ENCODE measurements at regions not wholly inside any gene's neighbourhood (a gene's known extent, or its start where the extent isn't known, plus 50 kb on each side); places are given as distances from the start of the nearest gene placed in this dataset.

DNA sequence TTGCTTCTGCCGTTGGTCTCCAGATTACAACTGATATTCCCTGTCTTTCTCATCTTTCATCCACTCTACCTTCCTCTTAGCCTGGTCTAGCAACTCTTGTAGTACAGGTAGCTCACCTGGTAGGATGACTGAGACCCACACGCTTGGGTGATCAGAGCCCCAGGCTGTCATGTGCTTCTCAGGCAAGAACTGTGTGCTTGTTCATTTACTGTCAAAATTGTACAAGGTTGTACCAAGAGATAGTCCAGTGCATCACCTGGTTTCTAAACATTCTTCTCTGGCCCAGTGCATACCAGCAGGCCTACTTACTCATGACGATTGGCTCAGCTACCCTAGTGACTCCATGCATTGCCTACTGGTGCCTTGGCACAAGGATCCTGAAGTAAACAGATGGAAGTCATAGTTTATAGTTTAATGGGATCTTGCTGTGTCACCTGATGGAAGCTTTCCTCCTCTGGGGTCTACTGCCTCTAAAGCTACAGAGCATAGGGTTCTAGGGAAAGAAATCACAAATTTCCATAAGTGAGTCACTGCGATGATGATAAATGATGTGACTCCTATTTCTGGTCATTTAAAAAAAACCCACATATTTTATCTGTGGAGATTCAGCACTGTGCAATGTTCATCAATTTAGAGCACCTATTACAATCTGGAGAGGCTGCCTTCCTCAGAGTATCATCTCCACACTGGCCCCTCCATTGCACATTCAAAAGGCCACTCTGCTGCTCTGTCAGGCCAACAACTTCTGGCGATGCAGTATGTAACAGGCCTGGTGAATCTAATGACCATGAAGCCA lies 481.8 kb upstream of the MEIS1 start:
- TF ChIP-seq, protein P1, sequence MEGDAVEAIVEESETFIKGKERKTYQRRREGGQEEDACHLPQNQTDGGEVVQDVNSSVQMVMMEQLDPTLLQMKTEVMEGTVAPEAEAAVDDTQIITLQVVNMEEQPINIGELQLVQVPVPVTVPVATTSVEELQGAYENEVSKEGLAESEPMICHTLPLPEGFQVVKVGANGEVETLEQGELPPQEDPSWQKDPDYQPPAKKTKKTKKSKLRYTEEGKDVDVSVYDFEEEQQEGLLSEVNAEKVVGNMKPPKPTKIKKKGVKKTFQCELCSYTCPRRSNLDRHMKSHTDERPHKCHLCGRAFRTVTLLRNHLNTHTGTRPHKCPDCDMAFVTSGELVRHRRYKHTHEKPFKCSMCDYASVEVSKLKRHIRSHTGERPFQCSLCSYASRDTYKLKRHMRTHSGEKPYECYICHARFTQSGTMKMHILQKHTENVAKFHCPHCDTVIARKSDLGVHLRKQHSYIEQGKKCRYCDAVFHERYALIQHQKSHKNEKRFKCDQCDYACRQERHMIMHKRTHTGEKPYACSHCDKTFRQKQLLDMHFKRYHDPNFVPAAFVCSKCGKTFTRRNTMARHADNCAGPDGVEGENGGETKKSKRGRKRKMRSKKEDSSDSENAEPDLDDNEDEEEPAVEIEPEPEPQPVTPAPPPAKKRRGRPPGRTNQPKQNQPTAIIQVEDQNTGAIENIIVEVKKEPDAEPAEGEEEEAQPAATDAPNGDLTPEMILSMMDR (IDR thresholded peaks at IDR 0.05; ENCODE audit: control insufficient read depth, extremely low read depth, insufficient read depth) = no peak
- DNase-seq (ENCODE audit: low read depth) = no peak
- no peak overlapping the region for H3K4me3 ChIP-seq (ENCODE audit: low read depth, low read length)

- no peak for DNase-seq (ENCODE audit: low read depth)
- TF ChIP-seq, protein P1 (IDR thresholded peaks at IDR 0.05; ENCODE audit: control insufficient read depth, extremely low read depth, insufficient read depth) = no peak
- no peak overlapping the region for H3K4me3 ChIP-seq (ENCODE audit: low read depth, low read length)
Observed at GRCh38 chr2:65944213-65944612, 490.7 kb upstream of the MEIS1 start.

- DNase-seq (ENCODE audit: low read depth) = no peak
- H3K4me3 ChIP-seq (ENCODE audit: low read depth, low read length) = no peak overlapping the region
- TF ChIP-seq, protein P1 (IDR thresholded peaks at IDR 0.05; ENCODE audit: control insufficient read depth, extremely low read depth, insufficient read depth) = no peak
Observed at GRCh38 chr2:65943099-65943786, 491.7 kb upstream of the MEIS1 start.

DNA sequence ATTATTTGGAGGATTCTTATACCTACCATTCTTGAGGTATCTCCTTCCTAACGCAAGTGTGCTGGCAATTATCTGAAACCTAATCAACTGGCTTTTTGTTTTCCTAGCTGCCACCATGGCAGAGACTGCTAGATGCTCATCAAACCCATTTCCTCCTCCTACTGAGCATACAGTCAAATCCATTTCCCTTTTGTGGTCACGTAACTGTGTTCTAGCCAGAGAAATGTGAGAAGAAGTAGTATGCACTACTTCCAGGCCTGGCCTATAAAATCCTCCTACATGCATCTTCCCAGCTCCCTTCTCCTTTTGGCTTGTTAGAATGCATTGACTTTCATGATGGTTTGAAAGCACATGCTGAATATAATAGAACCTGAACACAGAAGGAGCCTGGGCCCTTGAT lies 494.1 kb upstream of the MEIS1 start:
- no peak for DNase-seq (ENCODE audit: low read depth)
- TF ChIP-seq, protein P1 (IDR thresholded peaks at IDR 0.05; ENCODE audit: control insufficient read depth, extremely low read depth, insufficient read depth) = no peak
- H3K4me3 ChIP-seq (ENCODE audit: low read depth, low read length) = no peak overlapping the region

GRCh38 chr2:65939687-65940086 lies 495.2 kb upstream of the MEIS1 start:
- TF ChIP-seq, protein P1 (IDR thresholded peaks at IDR 0.05; ENCODE audit: control insufficient read depth, extremely low read depth, insufficient read depth) = no peak
- no peak for DNase-seq (ENCODE audit: low read depth)
- no peak overlapping the region for H3K4me3 ChIP-seq (ENCODE audit: low read depth, low read length)

DNA sequence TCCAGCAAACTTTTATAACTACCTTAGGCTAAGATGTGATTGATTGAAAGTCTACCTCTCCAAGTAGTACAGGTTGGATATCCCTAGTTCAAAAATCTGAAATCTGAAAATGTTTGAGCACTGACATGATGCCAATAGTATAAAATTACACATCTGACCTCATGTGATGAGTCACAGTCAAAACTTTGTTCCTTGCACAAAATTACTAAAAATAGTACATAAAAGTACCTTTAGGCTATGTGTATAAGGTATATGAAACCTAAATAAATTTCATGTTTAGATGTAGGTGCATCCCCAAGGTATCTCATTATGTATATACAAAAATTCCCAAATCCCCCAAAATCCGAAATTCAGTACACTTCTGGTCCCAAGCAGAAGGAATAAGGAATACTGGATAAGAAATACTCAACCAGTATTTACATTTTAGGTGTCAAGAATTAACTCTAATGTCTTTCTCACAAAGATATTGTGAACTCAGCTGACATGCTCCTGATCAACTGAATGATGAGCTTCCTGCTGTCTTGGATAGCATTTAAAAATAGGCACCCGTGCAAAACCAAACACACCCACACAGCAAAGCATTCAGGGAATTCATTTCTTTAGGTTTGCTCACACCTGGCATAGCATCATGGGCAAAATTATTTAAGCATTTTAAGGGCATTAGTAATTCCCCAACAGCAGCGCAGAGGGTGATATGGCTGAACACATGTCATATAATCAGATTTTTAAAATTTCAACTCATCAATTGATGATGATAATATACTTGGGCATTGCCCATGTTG lies 497.4 kb upstream of the MEIS1 start:
- no peak overlapping the region for H3K4me3 ChIP-seq (ENCODE audit: low read depth, low read length)
- TF ChIP-seq, protein P1 (IDR thresholded peaks at IDR 0.05; ENCODE audit: control insufficient read depth, extremely low read depth, insufficient read depth) = no peak
- DNase-seq (ENCODE audit: low read depth) = no peak

All from LNCaP clone FGC (cell line).